ENCODE measurements at regions not wholly inside any gene's neighbourhood (a gene's known extent, or its start where the extent isn't known, plus 50 kb on each side); places are given as distances from the start of the nearest gene placed in this dataset.

GRCh38 chr5:57366744-57367143 lies 115.9 kb downstream of the ACTBL2 start:
- no peak for TF ChIP-seq CTCF (conservative IDR thresholded peaks at IDR 0.05)
- TF ChIP-seq ZFX (IDR thresholded peaks at IDR 0.05): no peak
